ENCODE measurements at regions not wholly inside any gene's neighbourhood (a gene's known extent, or its start where the extent isn't known, plus 50 kb on each side); places are given as distances from the start of the nearest gene placed in this dataset.

DNA sequence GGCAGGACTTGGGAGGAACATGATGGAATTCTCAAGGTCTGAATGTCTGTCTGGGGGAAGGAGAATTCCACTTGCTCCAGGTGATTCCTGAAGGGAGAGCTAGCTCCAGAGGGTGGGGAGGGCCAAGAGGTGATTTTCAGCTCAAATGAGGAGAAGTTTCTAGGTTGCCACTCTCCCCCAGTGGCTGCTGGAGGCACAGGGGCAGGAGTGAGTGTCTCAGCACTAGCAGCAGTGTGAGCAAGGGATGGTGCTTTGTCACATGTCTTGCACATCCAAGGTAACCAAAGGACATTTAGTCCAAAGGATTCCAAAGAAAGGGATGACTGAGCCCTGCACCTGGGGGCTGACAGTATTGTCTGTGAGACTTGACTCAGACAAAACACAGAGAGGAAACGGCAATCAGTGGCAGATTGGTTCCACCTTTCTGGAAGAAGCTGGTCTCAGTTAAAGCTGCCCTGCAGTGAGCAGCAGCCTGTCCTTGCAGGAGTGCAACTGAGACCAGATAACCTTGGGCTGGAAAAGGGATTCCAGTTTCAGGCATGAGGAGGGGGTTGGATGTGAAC is 51.2 kb upstream of the PCBD1 start:
- H3K4me3 Mint-ChIP-seq, result no peak overlapping the region
- H3K36me3 Mint-ChIP-seq (ENCODE audit: low read depth), result no peaks in the 10 kb centered on the region
- no peaks in the 10 kb centered on the region for H3K4me1 Mint-ChIP-seq (ENCODE audit: low read depth)
- no peaks in the 10 kb centered on the region for H3K9me3 Mint-ChIP-seq
- TF ChIP-seq, protein P1, sequence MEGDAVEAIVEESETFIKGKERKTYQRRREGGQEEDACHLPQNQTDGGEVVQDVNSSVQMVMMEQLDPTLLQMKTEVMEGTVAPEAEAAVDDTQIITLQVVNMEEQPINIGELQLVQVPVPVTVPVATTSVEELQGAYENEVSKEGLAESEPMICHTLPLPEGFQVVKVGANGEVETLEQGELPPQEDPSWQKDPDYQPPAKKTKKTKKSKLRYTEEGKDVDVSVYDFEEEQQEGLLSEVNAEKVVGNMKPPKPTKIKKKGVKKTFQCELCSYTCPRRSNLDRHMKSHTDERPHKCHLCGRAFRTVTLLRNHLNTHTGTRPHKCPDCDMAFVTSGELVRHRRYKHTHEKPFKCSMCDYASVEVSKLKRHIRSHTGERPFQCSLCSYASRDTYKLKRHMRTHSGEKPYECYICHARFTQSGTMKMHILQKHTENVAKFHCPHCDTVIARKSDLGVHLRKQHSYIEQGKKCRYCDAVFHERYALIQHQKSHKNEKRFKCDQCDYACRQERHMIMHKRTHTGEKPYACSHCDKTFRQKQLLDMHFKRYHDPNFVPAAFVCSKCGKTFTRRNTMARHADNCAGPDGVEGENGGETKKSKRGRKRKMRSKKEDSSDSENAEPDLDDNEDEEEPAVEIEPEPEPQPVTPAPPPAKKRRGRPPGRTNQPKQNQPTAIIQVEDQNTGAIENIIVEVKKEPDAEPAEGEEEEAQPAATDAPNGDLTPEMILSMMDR (IDR thresholded peaks at IDR 0.05), result no peak
- DNase-seq, result no peak
- H3K27me3 Mint-ChIP-seq (ENCODE audit: insufficient read depth), result peaks cover 43% of the 10 kb centered on the region
- H3K27ac Mint-ChIP-seq, result no peak overlapping the region

DNA sequence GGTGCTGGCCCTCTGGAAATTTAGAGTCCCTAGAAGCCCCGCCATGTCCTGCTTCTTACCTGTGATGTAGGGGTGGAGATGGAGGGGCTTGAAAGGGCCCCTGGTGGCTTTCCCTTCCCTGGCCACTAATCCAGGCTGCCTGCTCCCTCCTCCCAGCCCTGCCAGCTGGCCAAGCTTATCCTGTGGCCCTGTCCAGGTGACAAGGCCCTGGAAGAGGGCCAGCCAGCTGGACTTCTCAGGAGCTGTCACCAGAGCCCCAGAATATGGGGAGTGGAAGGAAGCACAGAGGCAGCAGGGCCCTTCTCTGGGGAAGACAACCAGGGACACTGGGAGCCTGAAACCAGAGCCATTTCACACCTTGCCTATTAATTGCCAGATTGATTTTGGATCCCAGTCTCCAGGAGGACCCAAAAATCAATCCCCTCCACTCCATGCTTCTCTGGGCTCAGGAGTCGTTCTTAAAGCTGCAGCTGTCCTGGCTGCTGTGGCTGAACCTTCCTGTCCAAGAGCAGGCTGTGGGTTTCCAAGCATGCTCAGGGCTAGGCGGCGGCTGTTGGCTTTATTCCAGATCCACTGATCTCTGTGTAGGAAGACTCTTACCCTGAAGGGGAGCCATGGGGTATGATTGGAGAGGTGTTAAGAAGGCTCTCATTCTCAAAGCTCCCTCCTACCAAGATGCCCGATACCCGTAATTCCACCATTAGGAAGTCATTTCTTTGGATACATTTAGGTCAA is 52.6 kb upstream of the PCBD1 start:
- DNase-seq, result no peak
- no peak overlapping the region for H3K27ac Mint-ChIP-seq

DNA sequence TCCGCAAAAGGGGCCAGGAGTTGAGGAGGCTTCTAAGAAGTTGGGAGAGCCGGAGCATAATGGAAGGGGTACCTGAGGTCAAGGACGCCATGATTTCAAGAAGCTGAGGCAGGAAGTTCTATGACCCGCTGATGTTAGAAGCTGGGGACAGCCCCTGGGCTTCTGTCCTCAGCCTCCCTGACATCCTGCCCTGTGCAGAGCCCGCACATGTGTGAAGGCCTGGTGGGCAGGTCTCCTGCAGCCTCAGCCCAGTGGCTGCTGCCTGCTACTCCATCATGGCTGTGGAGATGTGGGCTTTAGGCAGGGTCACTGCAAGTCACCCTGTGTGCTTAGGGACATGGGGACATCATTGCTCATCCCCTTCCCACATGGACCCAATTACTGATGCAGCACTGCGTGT is 53.8 kb upstream of the PCBD1 start:
- no peak for DNase-seq
- Mint-ChIP-seq H3K27me3 (ENCODE audit: insufficient read depth) (peaks cover 47% of the 10 kb centered on the region), H3K27ac (no peak overlapping the region), H3K9me3 (no peaks in the 10 kb centered on the region), H3K4me1 (ENCODE audit: low read depth) (no peaks in the 10 kb centered on the region), H3K36me3 (ENCODE audit: low read depth) (no peaks in the 10 kb centered on the region), H3K4me3 (no peak overlapping the region)
- TF ChIP-seq, protein P1 (IDR thresholded peaks at IDR 0.05), result no peak

More for the DNA sequence above, 52.6 kb upstream of the PCBD1 start:
- Mint-ChIP-seq H3K9me3 (no peaks in the 10 kb centered on the region), H3K4me1 (ENCODE audit: low read depth) (no peaks in the 10 kb centered on the region), H3K4me3 (no peak overlapping the region), H3K27me3 (ENCODE audit: insufficient read depth) (peaks cover 48% of the 10 kb centered on the region), H3K36me3 (ENCODE audit: low read depth) (no peaks in the 10 kb centered on the region)
- TF ChIP-seq, protein P1 (IDR thresholded peaks at IDR 0.05), result no peak

DNA sequence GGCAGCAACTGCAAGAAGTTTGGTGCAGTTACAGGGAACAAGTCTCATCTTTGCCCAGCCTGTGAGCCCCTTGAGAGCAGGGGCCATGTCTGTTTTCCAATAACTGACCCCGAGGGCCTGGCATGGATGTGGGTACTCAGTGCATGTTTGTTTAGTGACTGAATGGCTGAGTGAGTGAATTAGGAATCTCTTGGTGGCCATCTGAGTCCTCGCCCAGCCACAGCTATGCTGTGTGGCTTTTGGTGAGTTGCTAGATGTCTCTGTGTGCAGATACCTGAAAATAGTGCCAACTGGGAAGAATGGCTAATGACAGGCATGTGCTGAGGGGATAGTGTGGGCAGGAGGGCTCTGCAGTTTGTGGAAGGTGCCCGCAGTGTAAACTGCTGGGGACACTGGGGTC is 54.4 kb upstream of the PCBD1 start:
- Mint-ChIP-seq H3K4me3 (no peak overlapping the region), H3K9me3 (no peaks in the 10 kb centered on the region), H3K27ac (no peak overlapping the region), H3K4me1 (ENCODE audit: low read depth) (no peaks in the 10 kb centered on the region), H3K36me3 (ENCODE audit: low read depth) (no peaks in the 10 kb centered on the region), H3K27me3 (ENCODE audit: insufficient read depth) (peaks cover 41% of the 10 kb centered on the region)
- no peak for DNase-seq
- TF ChIP-seq, protein P1 (IDR thresholded peaks at IDR 0.05), result no peak

DNA sequence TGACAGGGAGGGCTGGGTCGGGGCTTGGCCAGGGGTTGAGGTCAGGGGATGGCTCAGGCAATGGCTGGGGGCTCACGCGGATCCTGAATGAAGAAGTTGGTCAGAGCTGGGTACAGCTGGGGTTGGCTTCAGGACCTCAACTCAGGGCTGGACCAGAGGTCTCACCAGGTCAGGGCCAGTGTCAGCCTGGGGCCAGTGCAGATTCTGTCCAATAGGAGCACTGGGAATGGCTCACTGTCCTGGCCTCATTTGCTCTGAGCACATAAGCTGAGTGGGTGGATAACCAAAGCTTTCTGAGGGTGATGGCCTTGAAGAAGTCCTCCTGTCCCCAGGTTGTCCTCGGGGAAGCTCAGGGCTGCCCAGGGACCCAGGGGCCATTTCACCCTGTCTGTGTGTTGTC is 54.9 kb upstream of the PCBD1 start:
- no peak overlapping the region for H3K27ac Mint-ChIP-seq
- TF ChIP-seq, protein P1 (IDR thresholded peaks at IDR 0.05), result no peak
- H3K9me3 Mint-ChIP-seq, result no peaks in the 10 kb centered on the region
- no peak for DNase-seq
- H3K4me1 Mint-ChIP-seq (ENCODE audit: low read depth), result no peaks in the 10 kb centered on the region
- no peaks in the 10 kb centered on the region for H3K36me3 Mint-ChIP-seq (ENCODE audit: low read depth)
- H3K27me3 Mint-ChIP-seq (ENCODE audit: insufficient read depth), result peaks cover 37% of the 10 kb centered on the region
- H3K4me3 Mint-ChIP-seq, result no peak overlapping the region

All from HFFc6 (cell line).